ENCODE measurements at regions not wholly inside any gene's neighbourhood (a gene's known extent, or its start where the extent isn't known, plus 50 kb on each side); places are given as distances from the start of the nearest gene placed in this dataset.

DNA sequence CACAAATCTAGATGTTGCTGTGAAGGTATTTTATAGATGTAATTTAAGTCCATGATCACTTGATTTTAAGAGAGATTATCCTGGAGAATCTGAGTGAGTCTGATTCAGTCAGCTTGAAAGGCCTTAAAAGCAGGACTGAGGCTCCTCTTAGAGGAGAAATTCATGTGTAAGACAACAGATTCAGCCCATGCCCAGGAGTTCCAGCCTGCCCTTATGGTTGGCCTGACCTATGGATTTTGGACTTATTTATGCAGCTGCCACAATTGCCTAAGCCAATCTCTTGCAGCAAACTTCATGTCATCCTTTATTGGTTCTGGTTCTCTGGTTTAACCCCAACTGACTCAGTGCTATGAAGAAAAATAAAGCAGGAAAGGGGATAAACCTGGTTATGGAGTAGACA lies 296.5 kb upstream of the RASGRP1 start:
- no peak for DNase-seq (ENCODE audit: low spot score)

DNA sequence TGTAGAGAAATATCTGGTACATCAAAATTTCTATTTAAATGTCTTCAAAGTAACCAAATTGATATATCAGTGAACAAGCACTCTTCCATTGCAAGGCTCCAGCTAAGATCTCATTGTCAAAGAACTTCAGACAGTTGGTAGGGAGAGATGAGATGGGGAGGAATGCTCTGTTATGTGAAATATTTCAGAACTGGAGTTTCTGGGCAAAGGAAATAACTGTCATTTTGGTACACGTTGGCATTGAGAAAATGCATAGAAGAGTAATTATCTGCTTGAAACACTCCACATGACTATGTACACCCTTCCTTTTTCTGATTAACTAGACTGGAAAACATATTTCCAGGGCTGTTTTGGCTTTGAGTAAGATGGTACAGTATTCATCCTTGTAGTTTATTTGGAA lies 297.5 kb upstream of the RASGRP1 start:
- no peak for DNase-seq (ENCODE audit: low spot score)

DNA sequence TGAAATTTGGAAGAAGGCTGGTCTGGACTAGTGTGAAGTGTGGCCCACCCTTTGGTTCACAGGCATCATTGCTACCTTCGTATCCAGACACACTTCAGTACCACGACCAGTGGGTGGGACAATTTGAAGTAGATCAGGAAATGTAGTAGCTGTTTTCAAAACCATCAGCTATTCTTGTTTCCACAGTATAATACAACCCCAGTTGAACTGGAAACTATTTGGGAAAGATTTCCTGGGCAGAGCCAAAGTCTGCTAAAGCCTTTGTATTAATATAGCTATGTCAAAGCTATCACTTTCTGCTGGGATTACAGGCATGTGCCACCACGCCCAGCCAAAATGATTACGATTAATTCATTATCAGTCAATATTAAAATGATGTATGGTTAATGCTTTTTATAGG lies 298.8 kb upstream of the RASGRP1 start:
- no peak for DNase-seq (ENCODE audit: low spot score)

DNA sequence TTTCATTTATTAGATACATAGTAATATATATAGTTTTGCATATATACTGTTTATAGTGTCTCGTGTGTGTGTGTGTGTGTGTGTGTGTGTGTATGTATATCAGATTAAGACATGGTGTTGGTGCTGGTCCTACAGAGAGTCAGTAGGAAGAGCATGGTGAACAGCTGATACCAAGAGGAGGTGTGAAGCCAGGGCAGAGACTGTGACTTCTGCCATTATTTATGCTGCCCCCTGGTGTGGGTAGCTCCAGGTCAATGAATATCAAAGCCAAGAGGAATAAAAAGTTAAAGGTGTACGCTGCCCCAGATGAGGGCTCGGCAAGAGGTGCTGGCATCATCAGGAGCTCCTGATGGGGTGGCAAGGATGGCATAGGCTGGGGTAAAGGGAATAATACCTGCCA lies 299.5 kb upstream of the RASGRP1 start:
- DNase-seq (ENCODE audit: low spot score) = no peak

GRCh38 chr15:38864827-38865581 lies 300.4 kb upstream of the RASGRP1 start:
- DNase-seq (ENCODE audit: low spot score) = no peak

DNA sequence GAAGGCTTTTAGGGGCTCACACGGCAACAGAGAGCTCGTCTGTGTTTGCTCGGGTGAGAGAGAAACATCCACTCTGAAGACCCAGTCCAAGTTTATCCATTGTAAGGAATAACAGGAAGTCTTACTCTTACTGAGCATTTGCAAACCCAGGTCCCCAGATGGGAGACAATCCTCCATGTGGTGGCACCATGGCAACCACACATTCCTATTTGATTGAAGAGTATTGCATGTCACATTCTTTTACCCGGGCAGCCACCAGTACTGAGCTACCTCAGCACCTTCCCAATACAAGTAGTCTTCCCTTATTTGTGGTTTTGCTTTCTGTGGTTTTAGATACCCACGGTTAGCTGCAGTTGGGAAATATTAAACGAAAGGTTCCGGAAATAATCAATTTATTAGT lies 302.9 kb upstream of the RASGRP1 start:
- no peak for DNase-seq (ENCODE audit: low spot score)

- DNase-seq (ENCODE audit: low spot score) = no peak
Observed at GRCh38 chr15:38868326-38869114, 303.9 kb upstream of the RASGRP1 start.

GRCh38 chr15:38871638-38872037 lies 307.0 kb upstream of the RASGRP1 start:
- DNase-seq (ENCODE audit: low spot score) = no peak

GRCh38 chr15:38872732-38873131 lies 308.1 kb upstream of the RASGRP1 start:
- no peak for DNase-seq (ENCODE audit: low spot score)

DNA sequence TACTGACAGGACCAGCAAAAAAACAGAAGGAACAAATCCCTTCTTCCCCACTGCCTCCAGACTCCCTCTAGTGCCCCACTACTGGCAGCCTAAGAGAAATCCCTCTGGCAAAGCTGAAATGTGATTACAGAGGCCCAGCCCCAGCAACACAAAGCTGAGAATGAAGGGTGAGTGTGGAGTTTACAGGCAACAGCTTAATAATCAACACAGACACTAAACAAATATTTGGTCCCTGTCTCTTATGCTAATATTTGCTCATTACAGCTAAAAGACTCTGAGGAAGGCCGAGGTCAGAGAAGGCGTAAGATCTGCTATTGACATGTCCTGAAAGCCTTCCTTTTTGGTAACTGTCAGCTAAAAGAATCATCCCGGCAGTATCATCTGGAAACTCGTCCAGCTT lies 308.5 kb upstream of the RASGRP1 start:
- no peak for DNase-seq (ENCODE audit: low spot score)

GRCh38 chr15:38874464-38874863 lies 309.9 kb upstream of the RASGRP1 start:
- no peak for DNase-seq (ENCODE audit: low spot score)

- no peak for DNase-seq (ENCODE audit: low spot score)
Observed at GRCh38 chr15:38876211-38876610, 311.6 kb upstream of the RASGRP1 start.

DNA sequence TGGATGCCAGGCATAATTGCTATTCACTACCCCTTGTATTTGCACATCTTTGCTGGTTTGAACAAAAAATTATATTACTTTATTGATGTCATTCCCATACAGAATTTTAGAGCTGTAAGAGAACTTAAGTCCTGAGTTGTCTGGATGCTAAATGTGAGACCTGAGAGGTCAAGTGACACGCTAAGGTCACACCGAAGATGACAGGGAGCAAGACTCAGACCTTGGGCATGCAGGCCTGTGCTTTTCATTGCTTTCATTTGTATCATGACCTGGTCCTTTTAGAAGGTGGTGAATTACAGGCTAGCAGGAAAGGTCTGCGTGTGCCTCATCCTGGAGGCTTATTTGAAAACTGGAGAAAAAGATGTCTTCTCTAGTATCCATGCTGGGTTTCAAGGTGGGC lies 312.0 kb upstream of the RASGRP1 start:
- DNase-seq (ENCODE audit: low spot score) = no peak

DNA sequence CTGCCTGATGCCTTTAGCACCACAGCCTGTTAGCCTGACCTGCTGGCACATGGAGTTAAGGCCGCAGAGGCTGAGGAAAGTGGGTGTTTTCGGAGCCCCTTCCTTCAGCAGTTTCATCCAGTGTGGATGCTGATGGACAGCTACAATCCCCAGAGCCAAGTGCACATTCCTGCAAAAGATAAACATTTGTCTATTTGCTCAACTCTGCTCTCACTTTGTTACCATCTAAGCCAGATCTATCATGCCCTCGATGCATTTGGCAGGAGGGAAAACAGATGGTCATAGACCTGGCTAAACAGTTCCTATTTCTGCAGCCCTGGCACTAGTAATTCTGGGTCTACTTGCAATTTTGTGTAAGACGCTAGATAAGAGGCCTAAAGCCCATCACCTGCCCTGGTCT lies 312.9 kb upstream of the RASGRP1 start:
- no peak for DNase-seq (ENCODE audit: low spot score)

GRCh38 chr15:38878026-38878425 lies 313.4 kb upstream of the RASGRP1 start:
- no peak for DNase-seq (ENCODE audit: low spot score)

GRCh38 chr15:38878926-38879325 lies 314.3 kb upstream of the RASGRP1 start:
- DNase-seq (ENCODE audit: low spot score) = no peak

DNA sequence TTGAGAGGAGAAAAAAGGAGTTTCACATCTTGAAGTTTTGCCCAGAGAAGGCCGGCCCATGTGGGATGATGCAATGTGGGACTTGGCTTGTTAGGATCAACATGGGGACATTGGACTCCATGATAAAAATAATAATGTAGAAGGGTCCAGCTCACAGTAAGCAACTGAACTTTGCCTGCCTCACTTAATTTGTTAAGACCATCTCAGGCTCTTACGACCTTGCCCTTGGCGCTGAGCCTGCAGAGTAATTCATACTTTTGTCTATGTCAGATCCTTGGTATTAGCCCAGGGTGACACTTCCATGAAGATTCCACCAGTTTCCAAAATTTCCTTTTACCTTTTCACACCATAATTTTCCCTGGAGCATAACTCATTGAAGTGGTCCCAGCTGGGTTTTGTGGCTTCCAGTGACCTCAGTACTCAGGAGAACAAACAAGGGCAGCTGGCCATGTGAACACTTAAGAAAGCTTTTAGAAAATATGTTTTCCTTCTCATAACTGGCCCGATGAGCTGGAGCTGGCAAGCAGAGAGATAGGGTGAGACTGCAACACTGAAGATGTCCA lies 315.4 kb upstream of the RASGRP1 start:
- no peak for DNase-seq (ENCODE audit: low spot score)

GRCh38 chr15:38882221-38882620 lies 317.6 kb upstream of the RASGRP1 start:
- no peak for DNase-seq (ENCODE audit: low spot score)

GRCh38 chr15:38883987-38884386 lies 319.4 kb upstream of the RASGRP1 start:
- no peak for DNase-seq (ENCODE audit: low spot score)

DNA sequence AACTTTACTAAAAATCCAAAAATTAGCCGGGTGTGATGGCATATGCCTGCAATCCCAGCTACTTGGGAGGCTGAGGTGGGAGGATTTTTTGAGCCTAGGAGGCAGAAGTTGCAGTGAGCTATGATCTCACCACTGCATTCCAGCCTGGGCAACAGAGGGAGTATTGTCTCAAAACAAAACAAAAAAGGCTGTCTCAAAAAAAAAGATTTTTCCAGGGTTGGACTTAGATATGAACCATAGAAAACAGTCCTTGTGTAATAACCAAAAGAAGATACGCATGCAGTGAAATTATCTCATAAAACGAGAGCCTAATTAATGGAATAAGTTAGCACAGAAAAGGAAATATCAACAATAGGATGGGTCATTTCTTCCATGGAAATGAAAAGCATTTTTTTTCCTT lies 320.4 kb upstream of the RASGRP1 start:
- no peak for DNase-seq (ENCODE audit: low spot score)

- DNase-seq (ENCODE audit: low spot score) = no peak
Observed at GRCh38 chr15:38885471-38885952, 320.9 kb upstream of the RASGRP1 start.

DNA sequence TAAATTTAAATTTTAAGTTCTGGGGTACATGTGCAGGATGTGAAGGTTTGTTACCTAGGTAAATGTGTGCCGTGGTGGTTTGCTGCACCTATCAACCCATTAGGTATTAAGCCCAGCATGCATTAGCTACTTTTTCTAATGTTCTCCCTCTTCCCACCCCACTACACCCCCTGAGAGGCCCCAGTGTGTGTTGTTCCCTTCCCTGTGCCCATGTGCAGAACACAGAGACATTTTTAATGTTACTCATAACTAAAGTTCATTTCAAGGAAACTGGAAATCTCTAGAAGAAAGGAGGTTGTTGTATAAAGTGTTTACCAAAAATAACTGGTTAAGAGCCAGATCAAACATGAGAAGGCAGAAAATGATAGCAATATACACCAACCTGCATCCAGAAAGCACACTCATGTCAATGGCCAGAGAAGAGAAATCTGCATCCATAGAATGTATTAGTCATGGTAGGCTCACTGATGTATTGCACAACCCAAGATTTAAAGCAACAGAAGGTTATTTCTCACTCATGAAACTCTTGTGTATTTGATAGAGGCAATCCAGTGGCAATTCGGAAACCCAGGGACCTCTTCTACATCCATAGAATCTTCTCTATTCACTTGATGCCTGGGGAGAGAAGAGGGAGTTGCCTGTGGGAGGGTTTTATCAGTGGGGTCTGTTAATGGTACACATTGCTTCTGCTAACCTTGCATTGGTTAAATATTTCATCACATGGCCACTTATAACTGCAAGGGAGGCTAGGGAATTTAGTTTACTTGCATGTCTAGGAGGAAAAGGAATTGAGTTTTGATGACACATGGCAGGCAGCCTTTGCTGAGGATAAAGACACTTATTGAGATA lies 321.9 kb upstream of the RASGRP1 start:
- DNase-seq (ENCODE audit: low spot score) = no peak
